HPDE6-E6E7 (cell line): ENCODE measurements at regions not wholly inside any gene's neighbourhood (a gene's known extent, or its start where the extent isn't known, plus 50 kb on each side); places are given as distances from the start of the nearest gene placed in this dataset.

Source experiments
- DNase-seq: peaks from one replicate; pipeline ENCODE4 v3.0.0; 2011; ENCODE audit warnings: missing footprints; ENCODE audit errors: extremely low spot score

GRCh38 chr2:129742415-129743180 lies 236.9 kb upstream of the RAB6C start:
- DNase-seq, result no peak

- no peak for DNase-seq
Observed at GRCh38 chr2:129744141-129744540, 235.3 kb upstream of the RAB6C start.

- DNase-seq, result no peak
Observed at GRCh38 chr2:129744649-129745048, 234.8 kb upstream of the RAB6C start.

GRCh38 chr2:129747500-129748125 lies 231.9 kb upstream of the RAB6C start:
- DNase-seq, result no peak

- no peak for DNase-seq
Observed at GRCh38 chr2:129748250-129748649, 231.2 kb upstream of the RAB6C start.

GRCh38 chr2:129748653-129749052 lies 230.8 kb upstream of the RAB6C start:
- DNase-seq, result no peak

GRCh38 chr2:129751409-129751808 lies 228.1 kb upstream of the RAB6C start:
- no peak for DNase-seq

GRCh38 chr2:129752176-129752575 lies 227.3 kb upstream of the RAB6C start:
- DNase-seq, result no peak

GRCh38 chr2:129752686-129753085 lies 226.8 kb upstream of the RAB6C start:
- no peak for DNase-seq

GRCh38 chr2:129753261-129753660 lies 226.2 kb upstream of the RAB6C start:
- no peak for DNase-seq

GRCh38 chr2:129754421-129754820 lies 225.0 kb upstream of the RAB6C start:
- no peak for DNase-seq

- DNase-seq, result no peak
Observed at GRCh38 chr2:129754831-129755230, 224.6 kb upstream of the RAB6C start.

GRCh38 chr2:129755786-129756185 lies 223.7 kb upstream of the RAB6C start:
- no peak for DNase-seq

- no peak for DNase-seq
Observed at GRCh38 chr2:129756276-129756675, 223.2 kb upstream of the RAB6C start.

- no peak for DNase-seq
Observed at GRCh38 chr2:129757366-129757914, 222.0 kb upstream of the RAB6C start.

- DNase-seq, result no peak
Observed at GRCh38 chr2:129757915-129758783, 221.3 kb upstream of the RAB6C start.

- no peak for DNase-seq
Observed at GRCh38 chr2:129758784-129759471, 220.5 kb upstream of the RAB6C start.

GRCh38 chr2:129759472-129760010 lies 219.9 kb upstream of the RAB6C start:
- no peak for DNase-seq

- no peak for DNase-seq
Observed at GRCh38 chr2:129760669-129761068, 218.8 kb upstream of the RAB6C start.

GRCh38 chr2:129761569-129762021 lies 217.9 kb upstream of the RAB6C start:
- no peak for DNase-seq
